Esophagus squamous epithelium (tissue), 5 donors: ENCODE measurements at regions not wholly inside any gene's neighbourhood (a gene's known extent, or its start where the extent isn't known, plus 50 kb on each side); places are given as distances from the start of the nearest gene placed in this dataset.

Experiments
- DNase-seq: peaks from one replicate; lab custom pipeline; 2025; lab: John Stamatoyannopoulos, UW
- H3K27ac ChIP-seq, 4 donors: fragments of 200-600 bp; sonication (generic); one replicate each; pipeline ENCODE4 v1.5.1; 2016 to 2019; ENCODE audit warnings: mild to moderate bottlenecking in 1 of 4
- H3K27me3 ChIP-seq, 4 donors: fragments of 200-600 bp; sonication (generic); 1 replicate in 3 of 4; 2 replicates in 1 of 4; pipeline versions ENCODE4 v1.5.1 to v1.6.0; 2017 to 2021; ENCODE audit warnings: antibody characterized with exemption in 1 of 4
- H3K36me3 ChIP-seq, 3 donors: fragments of 200-600 bp; sonication (generic); one replicate each; pipeline ENCODE4 v1.5.1; 2016 to 2019
- H3K4me1 ChIP-seq, 3 donors: fragments of 200-600 bp; sonication (generic); one replicate each; pipeline ENCODE4 v1.5.1; 2017 to 2019
- H3K4me3 ChIP-seq, 4 donors: fragments of 200-600 bp; sonication (generic); 1 replicate in 3 of 4; 2 replicates in 1 of 4; pipeline ENCODE4 v1.5.1; 2016 to 2019; ENCODE audit warnings: mild to moderate bottlenecking in 2 of 4, moderate library complexity in 1 of 4
- H3K9me3 ChIP-seq, 3 donors: fragments of 200-600 bp; sonication (generic); one replicate each; pipeline ENCODE4 v1.5.1; 2016 to 2019
- POLR2A ChIP-seq, 4 donors: fragments of 450-650 bp; IDR thresholded peaks; one replicate each; pipeline ENCODE4 v1.6.1; 2017; ENCODE audit warnings: antibody characterized with exemption in 4 of 4, mild to moderate bottlenecking in 4 of 4, moderate library complexity in 3 of 4
- WGBS, 2 donors: methylation state at CpG; one replicate each; pipeline ENCODE4 v1.1.5; 2018; 5-methylcytosine and 5-hydroxymethylcytosine counted together
- intact Hi-C: fragments of 100-400 bp; cut with DNase I; formaldehyde crosslinking; loops from one replicate; pipeline ENCODE4 v1.15.0; 2022
- TF ChIP-seq, protein P1 (sequence below), 6 experiments: fragments of 450-650 bp in 4 of 6; fragments of 200-600 bp in 2 of 6; sonication (generic) in 2 of 6; IDR thresholded peaks; one replicate each; pipeline ENCODE4 v1.5.1; 2016 to 2019; ENCODE audit warnings: antibody characterized with exemption in 6 of 6, mild to moderate bottlenecking in 4 of 6, moderate library complexity in 4 of 6
- donor health status: DM: yes; HTN: yes; CAD: no.

DNA sequence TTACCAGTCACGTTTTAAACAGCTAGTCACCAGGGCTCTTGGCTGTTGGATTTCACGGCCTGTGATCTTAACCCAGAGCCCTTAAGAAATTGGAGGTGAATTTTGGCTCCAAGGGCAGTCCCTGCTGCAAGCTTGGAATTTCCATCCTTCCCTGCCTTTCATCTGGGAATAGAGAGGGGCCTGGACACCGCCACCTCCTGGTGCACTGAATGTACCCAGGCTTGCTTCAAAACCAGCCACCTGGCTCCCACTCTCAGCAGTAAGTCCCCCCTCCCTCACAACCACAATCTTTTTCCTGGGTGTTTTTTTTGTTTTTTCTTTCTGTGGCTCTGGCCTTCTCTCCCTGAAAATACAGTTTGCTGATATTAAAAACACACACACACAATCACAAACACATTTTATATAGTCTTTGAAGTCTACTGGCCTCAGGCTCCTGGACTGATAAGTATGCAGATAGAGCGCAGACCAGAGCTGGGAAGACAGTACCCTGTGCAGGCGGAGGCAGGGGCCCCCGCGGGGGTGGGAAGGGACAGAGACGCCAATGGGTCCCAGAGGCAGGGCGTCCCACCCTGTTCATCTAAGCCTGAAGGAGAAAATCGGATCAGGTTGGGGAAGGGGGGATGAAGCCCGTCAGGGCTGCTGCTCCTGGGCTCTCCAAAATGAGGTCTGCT, 65.8 kb upstream of the IGSF21 start:
- 54 to 55% methylated on average over 6 to 8 of the region's 11 CpGs for WGBS, 2 donors
- H3K4me1 ChIP-seq = no peaks in the 10 kb centered on the region

DNA sequence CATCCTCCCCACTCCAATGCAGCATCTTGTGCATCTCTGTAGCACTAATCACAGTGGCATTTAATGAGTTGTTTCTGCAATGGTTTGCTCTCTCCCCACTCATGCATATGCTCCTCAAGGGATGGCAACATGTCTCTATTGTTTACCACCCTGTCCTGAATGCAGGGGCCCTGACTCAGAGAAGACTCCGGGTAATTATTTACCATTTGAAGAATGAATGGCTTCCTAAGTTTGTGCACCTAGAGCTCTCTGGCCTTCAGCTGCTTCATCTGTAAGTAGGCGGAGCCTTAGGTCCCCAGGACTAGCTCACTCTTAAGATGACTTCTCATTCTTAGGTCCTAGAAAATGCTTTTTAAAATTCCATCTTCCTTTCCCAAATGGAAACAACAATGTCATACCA, 63.7 kb upstream of the IGSF21 start:
- DNase-seq = no peak
- no peaks in the 10 kb centered on the region for H3K9me3 ChIP-seq
- peaks cover 0 to 48% (median 0%) of the 10 kb centered on the region in 4 donors for H3K27me3 ChIP-seq
- TF ChIP-seq POLR2A (IDR thresholded peaks at IDR 0.05) = no peak
- TF ChIP-seq, protein P1, sequence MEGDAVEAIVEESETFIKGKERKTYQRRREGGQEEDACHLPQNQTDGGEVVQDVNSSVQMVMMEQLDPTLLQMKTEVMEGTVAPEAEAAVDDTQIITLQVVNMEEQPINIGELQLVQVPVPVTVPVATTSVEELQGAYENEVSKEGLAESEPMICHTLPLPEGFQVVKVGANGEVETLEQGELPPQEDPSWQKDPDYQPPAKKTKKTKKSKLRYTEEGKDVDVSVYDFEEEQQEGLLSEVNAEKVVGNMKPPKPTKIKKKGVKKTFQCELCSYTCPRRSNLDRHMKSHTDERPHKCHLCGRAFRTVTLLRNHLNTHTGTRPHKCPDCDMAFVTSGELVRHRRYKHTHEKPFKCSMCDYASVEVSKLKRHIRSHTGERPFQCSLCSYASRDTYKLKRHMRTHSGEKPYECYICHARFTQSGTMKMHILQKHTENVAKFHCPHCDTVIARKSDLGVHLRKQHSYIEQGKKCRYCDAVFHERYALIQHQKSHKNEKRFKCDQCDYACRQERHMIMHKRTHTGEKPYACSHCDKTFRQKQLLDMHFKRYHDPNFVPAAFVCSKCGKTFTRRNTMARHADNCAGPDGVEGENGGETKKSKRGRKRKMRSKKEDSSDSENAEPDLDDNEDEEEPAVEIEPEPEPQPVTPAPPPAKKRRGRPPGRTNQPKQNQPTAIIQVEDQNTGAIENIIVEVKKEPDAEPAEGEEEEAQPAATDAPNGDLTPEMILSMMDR (IDR thresholded peaks at IDR 0.05) = no peak
- WGBS, 2 donors = 47 to 65% methylated on average over 2 of the region's 2 CpGs
- H3K4me3 ChIP-seq = no peak overlapping the region
- intact Hi-C loops = no loop called here
- H3K36me3 ChIP-seq = no peaks in the 10 kb centered on the region
- no peaks in the 10 kb centered on the region for H3K4me1 ChIP-seq
- H3K27ac ChIP-seq = no peak overlapping the region

More for the DNA sequence above, 65.8 kb upstream of the IGSF21 start:
- intact Hi-C loops = no loop called here
- TF ChIP-seq, protein P1 (IDR thresholded peaks at IDR 0.05) = no peak
- TF ChIP-seq POLR2A (IDR thresholded peaks at IDR 0.05) = no peak
- Histone ChIP-seq H3K9me3 (no peaks in the 10 kb centered on the region), H3K27me3 (peaks cover 0 to 42% (median 0%) of the 10 kb centered on the region in 4 donors), H3K4me3 (no peak overlapping the region), H3K27ac (peak overlapping the region in 1 of 4 donors; percentile 34), H3K36me3 (no peaks in the 10 kb centered on the region)
- DNase-seq = no peak

DNA sequence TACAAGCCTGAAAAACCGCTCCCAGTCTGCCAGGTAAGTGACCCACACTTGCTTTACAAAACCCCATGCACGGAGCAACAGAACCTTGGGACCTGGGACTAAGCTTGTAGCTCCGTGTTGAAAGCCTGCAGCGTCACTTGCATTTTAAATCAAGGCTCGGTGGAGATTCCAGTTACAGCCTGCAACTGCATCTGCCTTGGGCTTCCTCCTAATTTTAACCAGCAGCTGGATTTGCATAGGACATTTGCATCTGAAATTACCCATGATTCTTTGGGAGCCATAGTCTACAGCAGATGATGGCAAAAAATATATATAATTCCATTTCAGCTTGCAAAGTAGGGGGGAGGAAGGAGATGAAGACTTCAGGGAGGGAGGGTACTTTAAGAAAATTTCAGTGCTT, 62.4 kb upstream of the IGSF21 start:
- 33 to 61% methylated on average over 2 to 4 of the region's 5 CpGs for WGBS, 2 donors
- intact Hi-C loops = no loop called here
- no peak overlapping the region for H3K27ac ChIP-seq
- no peak for DNase-seq
- no peaks in the 10 kb centered on the region for H3K4me1 ChIP-seq
- H3K9me3 ChIP-seq = no peaks in the 10 kb centered on the region
- no peaks in the 10 kb centered on the region for H3K36me3 ChIP-seq
- no peak for TF ChIP-seq POLR2A (IDR thresholded peaks at IDR 0.05)
- TF ChIP-seq, protein P1 (IDR thresholded peaks at IDR 0.05) = no peak
- peaks cover 0 to 48% (median 0%) of the 10 kb centered on the region in 4 donors for H3K27me3 ChIP-seq
- H3K4me3 ChIP-seq = no peak overlapping the region

DNA sequence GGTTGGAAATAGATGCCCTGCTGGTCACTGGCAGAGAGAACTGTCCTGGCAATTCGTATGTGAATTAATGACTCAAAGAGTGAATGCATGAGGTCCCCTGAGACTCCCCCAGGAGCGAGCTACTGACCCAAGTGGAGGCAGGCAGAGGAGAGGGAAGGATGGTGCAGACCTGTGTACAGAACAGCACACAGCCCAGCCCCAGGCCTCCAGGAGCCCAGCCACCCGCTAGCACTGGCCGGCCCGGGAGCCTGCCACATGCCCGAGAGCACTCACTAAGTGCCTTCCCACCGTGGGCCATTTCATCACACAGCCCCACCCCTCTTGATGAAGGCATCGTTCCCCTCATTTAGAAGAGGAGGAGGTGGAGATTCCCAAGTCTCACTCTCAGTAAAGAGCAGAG, 62.0 kb upstream of the IGSF21 start:
- intact Hi-C loops = no loop called here
- no peaks in the 10 kb centered on the region for H3K4me1 ChIP-seq
- H3K9me3 ChIP-seq = no peaks in the 10 kb centered on the region
- H3K27ac ChIP-seq = no peak overlapping the region
- H3K4me3 ChIP-seq = no peak overlapping the region
- TF ChIP-seq POLR2A (IDR thresholded peaks at IDR 0.05) = no peak
- TF ChIP-seq, protein P1 (IDR thresholded peaks at IDR 0.05) = no peak
- 39 to 47% methylated on average over 2 to 6 of the region's 8 CpGs for WGBS, 2 donors
- H3K36me3 ChIP-seq = no peaks in the 10 kb centered on the region
- H3K27me3 ChIP-seq = peaks cover 0 to 52% (median 0%) of the 10 kb centered on the region in 4 donors
- no peak for DNase-seq

DNA sequence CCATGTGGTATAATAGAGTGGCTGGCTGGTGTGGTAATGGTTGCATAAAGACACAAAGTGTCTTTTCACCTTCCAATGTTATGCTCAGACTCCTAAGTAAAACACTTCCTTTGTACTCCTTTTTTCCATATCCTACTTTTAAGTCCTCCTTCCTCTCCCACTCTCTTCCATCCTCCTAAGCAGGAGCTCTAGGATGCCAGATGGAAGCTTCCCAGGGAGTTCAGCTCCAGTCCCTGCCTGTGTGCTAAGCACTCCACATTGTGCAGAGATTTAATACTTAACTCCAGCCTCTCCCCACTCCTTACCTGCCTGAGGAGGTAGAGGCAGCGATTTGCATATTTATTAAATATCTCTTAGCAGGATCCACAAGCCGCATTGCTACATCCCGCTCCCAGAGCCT, 60.5 kb upstream of the IGSF21 start:
- DNase-seq = no peak
- no peak overlapping the region for H3K27ac ChIP-seq
- no peaks in the 10 kb centered on the region for H3K4me1 ChIP-seq
- H3K36me3 ChIP-seq = no peaks in the 10 kb centered on the region
- 50 to 60% methylated on average over 1 of the region's 3 CpGs for WGBS, 2 donors
- no peak overlapping the region for H3K4me3 ChIP-seq
- H3K9me3 ChIP-seq = no peaks in the 10 kb centered on the region
- H3K27me3 ChIP-seq = peaks cover 0 to 59% (median 0%) of the 10 kb centered on the region in 4 donors
- intact Hi-C loops = no loop called here
- no peak for TF ChIP-seq POLR2A (IDR thresholded peaks at IDR 0.05)
- TF ChIP-seq, protein P1 (IDR thresholded peaks at IDR 0.05) = no peak
